ENCODE measurements at regions not wholly inside any gene's neighbourhood (a gene's known extent, or its start where the extent isn't known, plus 50 kb on each side); places are given as distances from the start of the nearest gene placed in this dataset.

DNA sequence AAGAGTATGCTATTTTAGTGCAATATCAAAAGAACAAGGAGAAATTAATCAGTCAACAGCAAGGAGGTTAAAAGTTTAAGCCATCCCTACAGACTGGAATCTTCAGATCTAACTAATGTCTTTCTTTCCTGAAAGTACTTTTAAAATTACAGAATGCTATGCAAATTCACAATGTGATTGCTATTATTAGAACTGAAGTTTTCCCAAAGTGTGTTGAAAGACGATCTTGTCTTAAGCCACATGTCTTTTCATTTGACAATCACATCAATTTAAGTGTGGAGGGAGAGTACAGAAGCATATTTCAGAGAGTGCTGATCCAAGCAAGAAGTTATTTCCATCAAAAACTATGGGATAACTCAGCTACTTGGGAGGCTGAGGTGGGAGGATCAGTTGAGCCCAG lies 64.7 kb upstream of the TNIP3 start:
- H3K36me3 ChIP-seq: no peaks in the 10 kb centered on the region
- H3K27me3 ChIP-seq: no peaks in the 10 kb centered on the region
- H3K27ac ChIP-seq: no peak overlapping the region
- DNase-seq: no peak
- no peak overlapping the region for H3K4me3 ChIP-seq
- H3K4me1 ChIP-seq: no peaks in the 10 kb centered on the region
- intact Hi-C loops (cut with DNase I; ENCODE audit: low total_unique reads) (no loop called here), in situ Hi-C loops (cut with MboI; ENCODE audit: low pct_ligation_motif_present in 1 of 4, low pct_unique_long_range_greater_than_20kb in 1 of 4, low sequenced_read_pairs in 3 of 4) (no loop called here)
- TF ChIP-seq, protein P1, sequence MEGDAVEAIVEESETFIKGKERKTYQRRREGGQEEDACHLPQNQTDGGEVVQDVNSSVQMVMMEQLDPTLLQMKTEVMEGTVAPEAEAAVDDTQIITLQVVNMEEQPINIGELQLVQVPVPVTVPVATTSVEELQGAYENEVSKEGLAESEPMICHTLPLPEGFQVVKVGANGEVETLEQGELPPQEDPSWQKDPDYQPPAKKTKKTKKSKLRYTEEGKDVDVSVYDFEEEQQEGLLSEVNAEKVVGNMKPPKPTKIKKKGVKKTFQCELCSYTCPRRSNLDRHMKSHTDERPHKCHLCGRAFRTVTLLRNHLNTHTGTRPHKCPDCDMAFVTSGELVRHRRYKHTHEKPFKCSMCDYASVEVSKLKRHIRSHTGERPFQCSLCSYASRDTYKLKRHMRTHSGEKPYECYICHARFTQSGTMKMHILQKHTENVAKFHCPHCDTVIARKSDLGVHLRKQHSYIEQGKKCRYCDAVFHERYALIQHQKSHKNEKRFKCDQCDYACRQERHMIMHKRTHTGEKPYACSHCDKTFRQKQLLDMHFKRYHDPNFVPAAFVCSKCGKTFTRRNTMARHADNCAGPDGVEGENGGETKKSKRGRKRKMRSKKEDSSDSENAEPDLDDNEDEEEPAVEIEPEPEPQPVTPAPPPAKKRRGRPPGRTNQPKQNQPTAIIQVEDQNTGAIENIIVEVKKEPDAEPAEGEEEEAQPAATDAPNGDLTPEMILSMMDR (IDR thresholded peaks at IDR 0.05): no peak
- no peak for TF ChIP-seq EP300 (IDR thresholded peaks at IDR 0.05; ENCODE audit: low read depth)
- no peak for TF ChIP-seq POLR2A (IDR thresholded peaks at IDR 0.05)
- no peak for TF ChIP-seq POLR2AphosphoS5 (IDR thresholded peaks at IDR 0.05)
- no peaks in the 10 kb centered on the region for H3K9me3 ChIP-seq
- 62 to 71% methylated on average over 1 of the region's 1 CpG for WGBS, 2 donors (ENCODE audit: low coverage in 1 of 2)

DNA sequence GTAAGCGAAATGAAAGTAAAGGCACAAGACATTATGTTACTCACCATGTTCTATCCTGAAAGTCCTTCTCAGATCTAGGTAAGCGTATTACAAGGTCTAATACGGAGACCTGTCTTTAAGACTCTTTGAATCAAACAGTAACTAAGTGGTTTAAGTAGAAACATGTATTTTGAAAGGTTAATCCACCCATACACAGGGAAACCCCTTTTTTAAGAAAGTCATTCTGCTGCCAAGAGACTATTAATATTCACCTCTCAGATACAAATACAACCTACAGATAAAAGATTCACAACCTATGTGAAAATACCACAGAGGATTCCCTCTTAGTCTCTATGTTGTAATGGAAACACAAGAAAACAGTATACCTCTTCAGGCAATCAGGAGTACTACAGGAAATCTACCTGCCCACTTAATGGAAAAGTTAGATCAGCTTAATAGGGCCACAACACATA lies 63.2 kb upstream of the TNIP3 start:
- Histone ChIP-seq H3K4me1 (no peaks in the 10 kb centered on the region), H3K4me3 (no peak overlapping the region), H3K36me3 (no peaks in the 10 kb centered on the region), H3K9me3 (no peaks in the 10 kb centered on the region), H3K27me3 (no peaks in the 10 kb centered on the region), H3K27ac (no peak overlapping the region)
- intact Hi-C loops (cut with DNase I; ENCODE audit: low total_unique reads) (no loop called here), in situ Hi-C loops (cut with MboI; ENCODE audit: low pct_ligation_motif_present in 1 of 4, low pct_unique_long_range_greater_than_20kb in 1 of 4, low sequenced_read_pairs in 3 of 4) (no loop called here)
- DNase-seq: no peak
- TF ChIP-seq EP300 (IDR thresholded peaks at IDR 0.05; ENCODE audit: low read depth) (no peak), POLR2AphosphoS5 (IDR thresholded peaks at IDR 0.05) (no peak)
- WGBS, 2 donors (ENCODE audit: low coverage in 1 of 2): 71 to 83% methylated on average over 2 to 3 of the region's 3 CpGs

DNA sequence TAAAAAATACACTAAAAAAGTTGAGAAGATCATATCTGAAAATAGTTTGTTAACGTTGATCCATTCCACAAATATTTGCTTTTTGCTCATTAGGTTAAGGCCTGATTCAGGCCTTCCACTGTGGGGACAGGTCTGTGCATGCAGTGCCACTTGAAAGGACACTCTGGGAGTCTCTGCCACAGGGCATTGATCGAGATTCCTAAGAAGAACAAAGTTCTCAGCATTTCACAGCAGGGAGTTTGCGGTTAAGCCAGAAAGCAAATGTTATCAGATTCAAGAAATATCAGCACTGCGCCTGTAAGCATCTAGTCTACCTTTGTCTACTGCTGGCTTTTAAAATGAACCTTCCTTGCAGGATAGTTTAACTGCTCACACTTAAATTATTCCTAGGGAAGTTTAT lies 62.2 kb upstream of the TNIP3 start:
- DNase-seq: no peak
- Histone ChIP-seq H3K27me3 (no peaks in the 10 kb centered on the region), H3K4me3 (no peak overlapping the region), H3K27ac (no peak overlapping the region), H3K36me3 (no peaks in the 10 kb centered on the region), H3K4me1 (no peaks in the 10 kb centered on the region), H3K9me3 (no peaks in the 10 kb centered on the region)
- TF ChIP-seq, protein P1 (IDR thresholded peaks at IDR 0.05): no peak
- TF ChIP-seq POLR2A (IDR thresholded peaks at IDR 0.05): no peak
- no peak for TF ChIP-seq EP300 (IDR thresholded peaks at IDR 0.05; ENCODE audit: low read depth)
- TF ChIP-seq POLR2AphosphoS5 (IDR thresholded peaks at IDR 0.05): no peak
- intact Hi-C loops (cut with DNase I; ENCODE audit: low total_unique reads): no loop called here
- 70 to 73% methylated on average over 2 to 4 of the region's 4 CpGs for WGBS, 2 donors (ENCODE audit: low coverage in 1 of 2)
- in situ Hi-C loops (cut with MboI; ENCODE audit: low pct_ligation_motif_present in 1 of 4, low pct_unique_long_range_greater_than_20kb in 1 of 4, low sequenced_read_pairs in 3 of 4): no loop called here

DNA sequence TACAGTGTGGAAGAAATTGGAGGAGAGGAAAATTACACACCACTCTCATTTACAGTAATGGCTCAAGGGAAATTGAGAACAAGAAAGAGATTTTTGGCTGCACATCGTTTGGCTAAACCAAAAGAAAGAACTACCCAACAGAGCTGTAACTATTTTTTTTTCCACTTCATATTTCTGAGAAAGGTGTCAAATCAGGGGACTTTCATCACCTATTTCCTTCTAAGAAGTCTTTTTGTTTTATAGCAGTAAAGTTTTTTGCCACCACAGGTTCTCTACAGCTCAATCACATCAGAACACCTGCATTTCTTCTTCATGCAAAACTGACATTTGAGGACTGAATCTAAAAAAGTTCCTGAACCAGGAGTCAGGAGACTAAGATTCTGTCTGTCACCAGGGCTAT lies 57.5 kb upstream of the TNIP3 start:
- Histone ChIP-seq H3K27me3 (no peaks in the 10 kb centered on the region), H3K4me3 (no peak overlapping the region), H3K36me3 (no peaks in the 10 kb centered on the region), H3K9me3 (no peaks in the 10 kb centered on the region), H3K27ac (no peak overlapping the region), H3K4me1 (no peaks in the 10 kb centered on the region)
- in situ Hi-C loops (cut with MboI; ENCODE audit: low pct_ligation_motif_present in 1 of 4, low pct_unique_long_range_greater_than_20kb in 1 of 4, low sequenced_read_pairs in 3 of 4) (no loop called here), intact Hi-C loops (cut with DNase I; ENCODE audit: low total_unique reads) (no loop called here)
- WGBS, 2 donors (ENCODE audit: low coverage in 1 of 2): 46 to 58% methylated on average over 1 of the region's 1 CpG
- TF ChIP-seq POLR2AphosphoS5 (IDR thresholded peaks at IDR 0.05) (no peak), EP300 (IDR thresholded peaks at IDR 0.05; ENCODE audit: low read depth) (no peak), POLR2A (IDR thresholded peaks at IDR 0.05) (no peak)
- TF ChIP-seq, protein P1 (IDR thresholded peaks at IDR 0.05): no peak
- DNase-seq: no peak

DNA sequence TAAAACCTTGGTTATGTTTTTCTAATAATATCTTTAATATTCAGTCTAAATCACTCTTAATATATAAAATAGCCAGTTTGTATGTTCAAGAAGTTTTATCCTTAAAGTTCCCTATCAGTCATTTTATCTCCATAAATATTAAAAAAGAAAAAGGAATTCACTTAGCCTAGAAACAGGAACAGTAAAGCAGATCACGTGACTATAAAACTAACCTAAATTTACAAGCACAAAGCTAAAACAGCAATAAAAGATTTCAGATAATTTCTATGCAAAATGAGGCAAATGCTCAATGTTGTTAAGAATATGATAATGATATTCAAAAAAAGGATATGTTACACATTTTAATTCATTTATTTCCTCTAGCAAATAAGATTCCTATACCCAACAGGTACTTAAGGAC lies 57.1 kb upstream of the TNIP3 start:
- in situ Hi-C loops (cut with MboI; ENCODE audit: low pct_ligation_motif_present in 1 of 4, low pct_unique_long_range_greater_than_20kb in 1 of 4, low sequenced_read_pairs in 3 of 4) (no loop called here), intact Hi-C loops (cut with DNase I; ENCODE audit: low total_unique reads) (no loop called here)
- Histone ChIP-seq H3K36me3 (no peaks in the 10 kb centered on the region), H3K4me1 (no peaks in the 10 kb centered on the region), H3K27ac (no peak overlapping the region), H3K27me3 (no peaks in the 10 kb centered on the region), H3K4me3 (no peak overlapping the region), H3K9me3 (no peaks in the 10 kb centered on the region)
- TF ChIP-seq, protein P1 (IDR thresholded peaks at IDR 0.05): no peak
- TF ChIP-seq EP300 (IDR thresholded peaks at IDR 0.05; ENCODE audit: low read depth): no peak
- TF ChIP-seq POLR2A (IDR thresholded peaks at IDR 0.05): no peak
- TF ChIP-seq POLR2AphosphoS5 (IDR thresholded peaks at IDR 0.05): no peak
- DNase-seq: no peak
- 60 to 82% methylated on average over 1 of the region's 1 CpG for WGBS, 2 donors (ENCODE audit: low coverage in 1 of 2)
